NT2/D1 (cell line): ENCODE measurements at regions not wholly inside any gene's neighbourhood (a gene's known extent, or its start where the extent isn't known, plus 50 kb on each side); places are given as distances from the start of the nearest gene placed in this dataset.

Experiments
- DNase-seq: peaks from one replicate; pipeline ENCODE4 v3.0.0-alpha.2; 2011; ENCODE audit warnings: low read depth, low spot score
- H3K27me3 ChIP-seq: 2 replicates; pipeline ENCODE4 v1.6.0; 2011; ENCODE audit warnings: mild to moderate bottlenecking; ENCODE audit not compliant: insufficient read length, insufficient read depth
- H3K36me3 ChIP-seq: 2 replicates; pipeline ENCODE4 v1.6.1; 2011; ENCODE audit warnings: mild to moderate bottlenecking, low read length, mixed read lengths; ENCODE audit not compliant: insufficient read depth, insufficient read length
- H3K4me1 ChIP-seq: 2 replicates; pipeline ENCODE4 v1.5.1; 2011; ENCODE audit not compliant: insufficient read depth, insufficient read length
- H3K4me3 ChIP-seq: 2 replicates; pipeline ENCODE4 v1.5.1; 2011; ENCODE audit warnings: low read depth; ENCODE audit not compliant: insufficient read length
- H3K9ac ChIP-seq: 2 replicates; pipeline ENCODE4 v1.6.0; 2011; ENCODE audit warnings: low read depth; ENCODE audit not compliant: insufficient read length
- H3K9me3 ChIP-seq: 2 replicates; pipeline ENCODE4 v1.5.1; 2011; ENCODE audit warnings: mild to moderate bottlenecking, low read length; ENCODE audit not compliant: insufficient read depth
- SUZ12 ChIP-seq: IDR thresholded peaks from 2 replicates; pipeline ENCODE4 v1.6.1; 2011; ENCODE audit not compliant: insufficient read length, insufficient read depth; ENCODE audit errors: extremely low read depth
- YY1 ChIP-seq: IDR thresholded peaks from 2 replicates; pipeline ENCODE4 v1.6.1; 2011; ENCODE audit not compliant: insufficient read length, insufficient read depth
- ZNF274 ChIP-seq: IDR thresholded peaks from 2 replicates; pipeline ENCODE4 v1.6.1; 2011; ENCODE audit warnings: mild to moderate bottlenecking, low read depth, low read length

GRCh38 chr5:154630410-154630809, 124.8 kb upstream of the LARP1 start:
- Histone ChIP-seq H3K9me3 (no peaks in the 10 kb centered on the region), H3K4me3 (no peak overlapping the region)
- DNase-seq: no peak

GRCh38 chr5:154628685-154629084, 126.5 kb upstream of the LARP1 start:
- TF ChIP-seq SUZ12 (no peak), YY1 (no peak), ZNF274 (no peak)
- Histone ChIP-seq H3K4me1 (peaks cover 6% of the 10 kb centered on the region), H3K27me3 (no peaks in the 10 kb centered on the region), H3K4me3 (no peak overlapping the region), H3K9ac (no peak overlapping the region), H3K36me3 (no peaks in the 10 kb centered on the region), H3K9me3 (no peaks in the 10 kb centered on the region)
- no peak for DNase-seq

More at GRCh38 chr5:154630410-154630809, 124.8 kb upstream of the LARP1 start:
- peaks cover 6% of the 10 kb centered on the region for H3K4me1 ChIP-seq
- TF ChIP-seq SUZ12 (no peak), ZNF274 (no peak), YY1 (no peak)
- H3K9ac ChIP-seq: no peak overlapping the region
- no peaks in the 10 kb centered on the region for H3K27me3 ChIP-seq
- no peaks in the 10 kb centered on the region for H3K36me3 ChIP-seq

GRCh38 chr5:154627698-154628678, 127.2 kb upstream of the LARP1 start:
- Histone ChIP-seq H3K27me3 (no peaks in the 10 kb centered on the region), H3K4me1 (peaks cover 6% of the 10 kb centered on the region), H3K9me3 (no peaks in the 10 kb centered on the region), H3K4me3 (no peak overlapping the region), H3K36me3 (no peaks in the 10 kb centered on the region), H3K9ac (no peak overlapping the region)
- TF ChIP-seq ZNF274: no peak
- TF ChIP-seq YY1: no peak
- no peak for TF ChIP-seq SUZ12
- DNase-seq: no peak

GRCh38 chr5:154626876-154627557, 128.2 kb upstream of the LARP1 start:
- TF ChIP-seq ZNF274 (no peak), SUZ12 (no peak), YY1 (no peak)
- peaks cover 6% of the 10 kb centered on the region for H3K4me1 ChIP-seq
- no peaks in the 10 kb centered on the region for H3K27me3 ChIP-seq
- H3K9ac ChIP-seq: no peak overlapping the region
- H3K4me3 ChIP-seq: no peak overlapping the region
- no peak for DNase-seq
- no peaks in the 10 kb centered on the region for H3K9me3 ChIP-seq
- no peaks in the 10 kb centered on the region for H3K36me3 ChIP-seq

GRCh38 chr5:154625031-154625430, 130.1 kb upstream of the LARP1 start:
- no peaks in the 10 kb centered on the region for H3K36me3 ChIP-seq
- H3K9me3 ChIP-seq: no peaks in the 10 kb centered on the region
- TF ChIP-seq YY1 (no peak), SUZ12 (no peak), ZNF274 (no peak)
- H3K4me1 ChIP-seq: peaks cover 6% of the 10 kb centered on the region
- no peak for DNase-seq
- no peaks in the 10 kb centered on the region for H3K27me3 ChIP-seq
- no peak overlapping the region for H3K9ac ChIP-seq
- H3K4me3 ChIP-seq: no peak overlapping the region

GRCh38 chr5:154624341-154624740, 130.8 kb upstream of the LARP1 start:
- Histone ChIP-seq H3K4me1 (peaks cover 6% of the 10 kb centered on the region), H3K9ac (no peak overlapping the region), H3K4me3 (no peak overlapping the region), H3K27me3 (no peaks in the 10 kb centered on the region), H3K36me3 (no peaks in the 10 kb centered on the region), H3K9me3 (no peaks in the 10 kb centered on the region)
- DNase-seq: no peak
- TF ChIP-seq SUZ12 (no peak), ZNF274 (no peak)

- no peak overlapping the region for H3K4me3 ChIP-seq
- no peaks in the 10 kb centered on the region for H3K27me3 ChIP-seq
- TF ChIP-seq SUZ12: no peak
- no peak for TF ChIP-seq YY1
- TF ChIP-seq ZNF274: no peak
- no peak overlapping the region for H3K9ac ChIP-seq
- no peak for DNase-seq
- no peaks in the 10 kb centered on the region for H3K4me1 ChIP-seq
- H3K36me3 ChIP-seq: no peaks in the 10 kb centered on the region
- no peaks in the 10 kb centered on the region for H3K9me3 ChIP-seq
Measured at GRCh38 chr5:154620411-154620810, 134.8 kb upstream of the LARP1 start.
